ENCODE measurements at regions not wholly inside any gene's neighbourhood (a gene's known extent, or its start where the extent isn't known, plus 50 kb on each side); places are given as distances from the start of the nearest gene placed in this dataset.

- TF ChIP-seq POLR2AphosphoS5 (IDR thresholded peaks at IDR 0.05; ENCODE audit: borderline replicate concordance, low read depth, low read length) (no peak), EZH2 (IDR thresholded peaks at IDR 0.05) (no peak), FOXP2 (optimal IDR thresholded peaks at IDR 0.05; ENCODE audit: control extremely low read depth, extremely low read length, insufficient read depth) (no peak)
Measured at GRCh38 chr6:163753430-163753829, 338.9 kb downstream of the QKI start.
